H9 (cell line): ENCODE measurements at regions not wholly inside any gene's neighbourhood (a gene's known extent, or its start where the extent isn't known, plus 50 kb on each side); places are given as distances from the start of the nearest gene placed in this dataset.

ENCODE experiments used
- DNase-seq: peaks from one replicate; pipeline ENCODE4 v3.0.0-alpha.2; 2017
- H2AFZ ChIP-seq: one replicate; pipeline ENCODE4 v1.6.1; 2013; ENCODE audit warnings: mild to moderate bottlenecking, low read length, control low read depth, moderate library complexity
- H2AK5ac ChIP-seq: 2 replicates; pipeline ENCODE4 v1.6.1; 2013; ENCODE audit warnings: low read length, control low read depth, mixed read lengths; ENCODE audit not compliant: insufficient read length
- H2BK120ac ChIP-seq: one replicate; pipeline ENCODE4 v1.6.1; 2013; ENCODE audit warnings: low read depth, mild to moderate bottlenecking, low read length, control low read depth, inconsistent platforms; ENCODE audit not compliant: poor library complexity, severe bottlenecking
- H2BK12ac ChIP-seq: 2 replicates; pipeline ENCODE4 v1.6.1; 2013; ENCODE audit warnings: low read length, control low read depth, mixed read lengths, low read depth; ENCODE audit not compliant: insufficient read length
- H2BK15ac ChIP-seq: 2 replicates; pipeline ENCODE4 v1.6.1; 2013; ENCODE audit warnings: low read depth, low read length, control low read depth
- H2BK20ac ChIP-seq: one replicate; pipeline ENCODE4 v1.6.1; 2013; ENCODE audit warnings: low read depth, mild to moderate bottlenecking, low read length, control low read depth, inconsistent platforms; ENCODE audit not compliant: poor library complexity, severe bottlenecking
- H2BK5ac ChIP-seq: 2 replicates; pipeline ENCODE4 v1.6.1; 2013; ENCODE audit warnings: low read length, control low read depth, mixed read lengths; ENCODE audit not compliant: insufficient read length
- H3K14ac ChIP-seq: 2 replicates; pipeline ENCODE4 v1.6.1; 2013; ENCODE audit warnings: low read length, control low read depth; ENCODE audit not compliant: insufficient read depth
- H3K18ac ChIP-seq: 2 replicates; pipeline ENCODE4 v1.6.1; 2013; ENCODE audit warnings: low read depth, mild to moderate bottlenecking, mixed read lengths, low read length, control low read depth; ENCODE audit not compliant: insufficient read length
- H3K23ac ChIP-seq: 2 replicates; pipeline ENCODE4 v1.6.1; 2013; ENCODE audit warnings: low read length, control low read depth, mixed read lengths, low read depth; ENCODE audit not compliant: insufficient read length
- H3K23me2 ChIP-seq: 2 replicates; pipeline ENCODE4 v1.6.1; 2013; ENCODE audit warnings: low read depth, mild to moderate bottlenecking, mixed read lengths, low read length, control low read depth; ENCODE audit not compliant: insufficient read length, poor library complexity, severe bottlenecking
- H3K27ac ChIP-seq: 2 replicates; pipeline ENCODE4 v1.5.1; 2013; ENCODE audit warnings: low read length, control low read depth, mixed read lengths, low read depth; ENCODE audit not compliant: insufficient read length
- H3K27me3 ChIP-seq: 2 replicates; pipeline ENCODE4 v1.6.1; 2013; ENCODE audit warnings: low read length, control low read depth, inconsistent platforms; ENCODE audit not compliant: insufficient read depth
- H3K4ac ChIP-seq: 2 replicates; pipeline ENCODE4 v1.6.1; 2013; ENCODE audit warnings: low read depth, mild to moderate bottlenecking, control low read depth, inconsistent platforms, low read length, moderate library complexity
- H3K4me1 ChIP-seq: 2 replicates; pipeline ENCODE4 v1.6.1; 2013; ENCODE audit warnings: low read length, control low read depth, inconsistent platforms; ENCODE audit not compliant: insufficient read depth
- H3K4me2 ChIP-seq: 2 replicates; pipeline ENCODE4 v1.6.1; 2013; ENCODE audit warnings: low read length, control low read depth, mixed read lengths; ENCODE audit not compliant: insufficient read length, insufficient read depth
- H3K56ac ChIP-seq: 2 replicates; pipeline ENCODE4 v1.6.1; 2013; ENCODE audit warnings: low read depth, mild to moderate bottlenecking, mixed read lengths, low read length, control low read depth; ENCODE audit not compliant: insufficient read length
- H3K79me1 ChIP-seq: 2 replicates; pipeline ENCODE4 v1.6.1; 2013; ENCODE audit warnings: low read depth, mild to moderate bottlenecking, moderate library complexity, low read length, control low read depth, inconsistent platforms; ENCODE audit not compliant: insufficient read depth, poor library complexity, severe bottlenecking
- H3K79me2 ChIP-seq: 2 replicates; pipeline ENCODE4 v1.6.1; 2013; ENCODE audit warnings: low read length, control low read depth, inconsistent platforms; ENCODE audit not compliant: insufficient read depth
- H3K9ac ChIP-seq: 2 replicates; pipeline ENCODE4 v1.6.1; 2013; ENCODE audit warnings: low read length, control low read depth, mixed read lengths; ENCODE audit not compliant: insufficient read length; ENCODE audit errors: extremely low read depth
- H3K9me3 ChIP-seq: one replicate; pipeline ENCODE4 v1.6.1; 2013; ENCODE audit warnings: low read depth, low read length, inconsistent platforms; ENCODE audit not compliant: control insufficient read depth
- H3T11ph ChIP-seq: one replicate; pipeline ENCODE4 v1.6.1; 2013; ENCODE audit warnings: mild to moderate bottlenecking, low read length, control low read depth, inconsistent platforms
- H4K20me1 ChIP-seq: one replicate; pipeline ENCODE4 v1.6.1; 2013; ENCODE audit not compliant: control insufficient read depth, insufficient read length, insufficient read depth
- H4K5ac ChIP-seq: 2 replicates; pipeline ENCODE4 v1.6.1; 2013; ENCODE audit warnings: low read depth, mild to moderate bottlenecking, mixed read lengths, low read length, control low read depth; ENCODE audit not compliant: insufficient read length
- H4K8ac ChIP-seq: replicated peaks from 2 replicates; pipeline ENCODE4 v1.6.1; 2013; ENCODE audit warnings: low read length, control low read depth, mixed read lengths, low read depth; ENCODE audit not compliant: insufficient read length
- H4K91ac ChIP-seq: 2 replicates; pipeline ENCODE4 v1.6.1; 2013; ENCODE audit warnings: low read depth, mild to moderate bottlenecking, moderate library complexity, mixed read lengths, low read length, control low read depth; ENCODE audit not compliant: insufficient read length
- H3K27ac Mint-ChIP-seq, 3 experiments: 2 replicates in 2 of 3; 3 replicates in 1 of 3; pipeline ENCODE4 v1.8.0; 2020 to 2021; ENCODE audit warnings: mixed read lengths in 3 of 3, mild to moderate bottlenecking in 1 of 3, moderate library complexity in 1 of 3
- H3K27me3 Mint-ChIP-seq: 2 replicates; pipeline ENCODE4 v1.8.0; 2021; ENCODE audit warnings: low read depth, mild to moderate bottlenecking, moderate library complexity, mixed read lengths
- H3K36me3 Mint-ChIP-seq, 3 experiments: 2 replicates in 2 of 3; 3 replicates in 1 of 3; pipeline ENCODE4 v1.8.0; 2020 to 2021; ENCODE audit warnings: low read depth in 3 of 3, mixed read lengths in 3 of 3; ENCODE audit not compliant: insufficient read depth in 1 of 3
- H3K4me1 Mint-ChIP-seq, 2 experiments: 2 replicates each; pipeline ENCODE4 v1.8.0; 2020; ENCODE audit warnings: mixed read lengths in 2 of 2
- H3K4me3 Mint-ChIP-seq, 2 experiments: 2 replicates in 1 of 2; 3 replicates in 1 of 2; pipeline ENCODE4 v1.8.0; 2020 to 2021; ENCODE audit warnings: mild to moderate bottlenecking in 2 of 2, mixed read lengths in 2 of 2, moderate library complexity in 1 of 2
- H3K9me3 Mint-ChIP-seq, 2 experiments: 2 replicates in 1 of 2; 3 replicates in 1 of 2; pipeline ENCODE4 v1.8.0; 2020; ENCODE audit warnings: mild to moderate bottlenecking in 2 of 2, mixed read lengths in 2 of 2, moderate library complexity in 1 of 2
- WGBS: extraction: QIAGEN DNeasy Blood & Tissue Kit; methylation state at CpG from one replicate; pipeline ENCODE4 v1.1.7; 2013; ENCODE audit warnings: missing lambda C conversion rate, low lambda C conversion rate, mixed read lengths; ENCODE audit not compliant: insufficient read length; ENCODE audit errors: extremely low coverage; 5-methylcytosine and 5-hydroxymethylcytosine counted together
- TF ChIP-seq, protein P1 (sequence below): fragments of 200-600 bp; sonication (generic); conservative IDR thresholded peaks from 3 replicates; pipeline ENCODE4 v1.8.0; 2021; ENCODE audit warnings: antibody characterized with exemption, mild to moderate bottlenecking

DNA sequence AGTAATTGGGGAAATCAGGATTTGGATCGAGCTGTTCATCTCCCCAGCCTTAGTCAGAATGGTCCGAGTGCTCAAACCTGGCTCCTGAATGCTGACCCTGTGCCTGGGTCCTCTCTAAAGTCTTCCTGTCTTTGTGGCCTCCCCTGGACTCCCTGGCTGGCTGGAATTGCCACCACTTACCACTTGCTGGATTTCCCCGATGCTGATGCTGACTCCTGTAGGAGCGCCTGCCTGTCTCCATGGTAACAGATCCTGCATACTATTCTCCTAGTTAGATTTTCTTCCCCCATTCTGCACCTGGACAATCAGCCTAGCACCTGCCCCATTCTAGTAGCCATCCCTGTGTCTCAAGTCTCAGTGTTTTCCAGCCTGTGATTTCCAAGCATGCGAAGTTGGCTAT lies 382.2 kb upstream of the ESRRG start:
- no peak overlapping the region for H2BK5ac ChIP-seq
- Mint-ChIP-seq H3K9me3 (no peaks in the 10 kb centered on the region), H3K4me1 (no peaks in the 10 kb centered on the region), H3K27me3 (peaks cover 13% of the 10 kb centered on the region), H3K4me3 (no peak overlapping the region), H3K27ac (no peak overlapping the region), H3K36me3 (no peaks in the 10 kb centered on the region)
- H4K5ac ChIP-seq = no peak overlapping the region
- no peak overlapping the region for H2AK5ac ChIP-seq
- H4K20me1 ChIP-seq = no peaks in the 10 kb centered on the region
- no peak overlapping the region for H3T11ph ChIP-seq
- no peak overlapping the region for H2BK20ac ChIP-seq
- no peaks in the 10 kb centered on the region for H3K23me2 ChIP-seq
- H3K27ac ChIP-seq = no peak overlapping the region
- no CpG with 5 or more reads among the region's 5 CpGs for whole genome bisulfite sequencing
- no peaks in the 10 kb centered on the region for H3K79me1 ChIP-seq
- H3K4me2 ChIP-seq = no peak overlapping the region
- H2AFZ ChIP-seq = no peak overlapping the region
- no peak overlapping the region for H4K8ac ChIP-seq
- no peak overlapping the region for H4K91ac ChIP-seq
- H3K56ac ChIP-seq = no peak overlapping the region
- H3K23ac ChIP-seq = no peak overlapping the region
- H3K9me3 ChIP-seq = no peaks in the 10 kb centered on the region
- H2BK15ac ChIP-seq = no peak overlapping the region
- H3K27me3 ChIP-seq = no peaks in the 10 kb centered on the region
- no peak overlapping the region for H2BK120ac ChIP-seq
- DNase-seq = no peak
- H3K79me2 ChIP-seq = no peaks in the 10 kb centered on the region
- no peak overlapping the region for H2BK12ac ChIP-seq
- TF ChIP-seq, protein P1, sequence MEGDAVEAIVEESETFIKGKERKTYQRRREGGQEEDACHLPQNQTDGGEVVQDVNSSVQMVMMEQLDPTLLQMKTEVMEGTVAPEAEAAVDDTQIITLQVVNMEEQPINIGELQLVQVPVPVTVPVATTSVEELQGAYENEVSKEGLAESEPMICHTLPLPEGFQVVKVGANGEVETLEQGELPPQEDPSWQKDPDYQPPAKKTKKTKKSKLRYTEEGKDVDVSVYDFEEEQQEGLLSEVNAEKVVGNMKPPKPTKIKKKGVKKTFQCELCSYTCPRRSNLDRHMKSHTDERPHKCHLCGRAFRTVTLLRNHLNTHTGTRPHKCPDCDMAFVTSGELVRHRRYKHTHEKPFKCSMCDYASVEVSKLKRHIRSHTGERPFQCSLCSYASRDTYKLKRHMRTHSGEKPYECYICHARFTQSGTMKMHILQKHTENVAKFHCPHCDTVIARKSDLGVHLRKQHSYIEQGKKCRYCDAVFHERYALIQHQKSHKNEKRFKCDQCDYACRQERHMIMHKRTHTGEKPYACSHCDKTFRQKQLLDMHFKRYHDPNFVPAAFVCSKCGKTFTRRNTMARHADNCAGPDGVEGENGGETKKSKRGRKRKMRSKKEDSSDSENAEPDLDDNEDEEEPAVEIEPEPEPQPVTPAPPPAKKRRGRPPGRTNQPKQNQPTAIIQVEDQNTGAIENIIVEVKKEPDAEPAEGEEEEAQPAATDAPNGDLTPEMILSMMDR = no peak
- no peak overlapping the region for H3K4ac ChIP-seq
- H3K4me1 ChIP-seq = no peaks in the 10 kb centered on the region
- H3K9ac ChIP-seq = no peak overlapping the region
- H3K18ac ChIP-seq = no peak overlapping the region
- no peak overlapping the region for H3K14ac ChIP-seq
